SK-N-MC (cell line): ENCODE measurements at regions not wholly inside any gene's neighbourhood (a gene's known extent, or its start where the extent isn't known, plus 50 kb on each side); places are given as distances from the start of the nearest gene placed in this dataset.
A peak's percentile ranks its signal among the peaks of the same experiment; 100 is the strongest.

Source experiments
- DNase-seq: peaks from one replicate; pipeline ENCODE4 v3.0.0-alpha.2; 2011; ENCODE audit warnings: low read depth, low spot score
- H3K27ac ChIP-seq: fragments of 200-600 bp; sonication (generic); 2 replicates; pipeline ENCODE4 v1.5.1; 2016; ENCODE audit warnings: mixed run types
- H3K36me3 ChIP-seq: fragments of 200-600 bp; sonication (generic); 2 replicates; pipeline ENCODE4 v1.6.1; 2017; ENCODE audit warnings: antibody characterized with exemption, low read length, mixed read lengths; ENCODE audit not compliant: insufficient read depth
- H3K4me3 ChIP-seq: fragments of 200-600 bp; sonication (generic); 2 replicates; pipeline ENCODE4 v1.5.1; 2016
- H3K9ac ChIP-seq: fragments of 200-600 bp; sonication (generic); 2 replicates; pipeline ENCODE4 v1.8.0; 2017; ENCODE audit warnings: mixed run types, mixed read lengths; ENCODE audit not compliant: insufficient read length
- H3K9me3 ChIP-seq: fragments of 200-600 bp; sonication (generic); 2 replicates; pipeline ENCODE4 v1.6.1; 2017; ENCODE audit warnings: low read depth, mild to moderate bottlenecking, antibody characterized with exemption, low read length, moderate library complexity, mixed read lengths
- EZH2 ChIP-seq: fragments of 200-600 bp; sonication (generic); IDR thresholded peaks from one replicate; pipeline ENCODE4 v1.6.1; 2017; ENCODE audit warnings: antibody characterized with exemption
- FOXP2 ChIP-seq: optimal IDR thresholded peaks from 2 replicates; pipeline ENCODE3; 2011; ENCODE audit warnings: mild to moderate bottlenecking, moderate library complexity; ENCODE audit not compliant: insufficient read depth; ENCODE audit errors: extremely low read length, control extremely low read depth
- POLR2AphosphoS5 ChIP-seq: IDR thresholded peaks from 2 replicates; pipeline ENCODE4 v1.6.1; 2012; ENCODE audit warnings: mild to moderate bottlenecking, low read depth, low read length, borderline replicate concordance

DNA sequence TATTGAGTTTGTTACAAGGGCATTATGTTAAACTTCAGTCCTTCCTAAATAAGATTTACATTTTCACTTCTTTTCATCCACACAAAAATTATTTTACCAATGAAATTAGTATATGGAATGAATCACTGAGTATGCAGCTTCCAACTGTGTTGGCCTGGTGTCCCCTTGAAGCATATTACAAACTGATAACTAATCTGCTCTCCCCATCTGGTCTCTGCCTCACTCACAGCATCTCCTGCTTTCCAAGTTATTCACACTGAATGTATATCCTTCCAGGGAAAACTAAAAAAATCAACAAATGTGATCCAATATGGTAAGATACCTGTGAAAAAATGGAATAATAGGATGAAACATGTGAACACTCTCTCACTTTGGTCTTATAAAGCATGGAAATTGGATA is 90.0 kb upstream of the NYAP2 start:
- DNase-seq: no peak
- Histone ChIP-seq H3K4me3 (no peak overlapping the region), H3K36me3 (no peaks in the 10 kb centered on the region), H3K9me3 (no peaks in the 10 kb centered on the region), H3K27ac (no peak overlapping the region), H3K9ac (no peak overlapping the region)
- TF ChIP-seq EZH2 (no peak), POLR2AphosphoS5 (no peak), FOXP2 (no peak)

DNA sequence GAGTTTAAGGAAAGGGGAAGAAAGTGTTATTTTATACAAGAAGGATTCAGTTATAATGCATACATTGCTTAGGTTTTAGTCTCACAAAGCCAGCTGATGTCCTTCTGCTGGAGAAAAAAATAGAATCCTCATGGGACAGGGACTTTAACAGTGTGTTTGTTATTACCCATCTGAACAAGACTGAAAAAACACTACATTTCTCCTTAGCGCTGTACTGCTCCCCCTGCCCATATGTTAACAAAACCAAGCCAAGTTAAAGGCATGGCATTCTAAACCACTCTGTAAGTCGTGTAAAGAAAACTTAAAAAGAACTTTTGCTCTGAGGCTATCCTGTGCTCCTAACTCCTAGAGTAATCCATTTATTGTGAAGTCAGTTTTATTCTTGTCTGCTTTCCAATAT is 102.6 kb upstream of the NYAP2 start:
- Histone ChIP-seq H3K9ac (no peak overlapping the region), H3K9me3 (no peaks in the 10 kb centered on the region; the same call in 1 of the 2 replicates), H3K27ac (no peak overlapping the region), H3K4me3 (no peak overlapping the region), H3K36me3 (no peaks in the 10 kb centered on the region)
- no peak for TF ChIP-seq POLR2AphosphoS5
- no peak for DNase-seq

DNA sequence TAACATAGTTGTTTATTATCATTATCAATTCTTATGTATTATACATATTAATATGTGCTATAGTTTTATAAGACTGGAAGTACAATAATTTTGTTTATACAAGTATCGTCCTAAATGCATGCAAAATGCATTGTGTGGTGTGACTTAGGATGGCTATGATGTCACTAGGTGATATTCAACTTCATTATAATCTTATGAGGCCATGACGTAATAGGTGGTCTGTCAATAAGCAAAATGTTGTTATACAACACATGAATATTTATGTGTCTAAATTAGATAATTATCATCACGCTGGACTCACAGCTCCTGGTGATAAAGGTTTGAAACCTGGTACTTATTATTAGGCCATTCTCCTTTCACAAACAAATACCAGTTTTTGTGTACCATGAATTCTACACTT is 104.4 kb upstream of the NYAP2 start:
- Histone ChIP-seq H3K9ac (no peak overlapping the region), H3K4me3 (no peak overlapping the region), H3K36me3 (no peaks in the 10 kb centered on the region), H3K9me3 (no peaks in the 10 kb centered on the region), H3K27ac (no peak overlapping the region)
- DNase-seq: no peak
- TF ChIP-seq POLR2AphosphoS5: no peak
- TF ChIP-seq EZH2: no peak
- no peak for TF ChIP-seq FOXP2

DNA sequence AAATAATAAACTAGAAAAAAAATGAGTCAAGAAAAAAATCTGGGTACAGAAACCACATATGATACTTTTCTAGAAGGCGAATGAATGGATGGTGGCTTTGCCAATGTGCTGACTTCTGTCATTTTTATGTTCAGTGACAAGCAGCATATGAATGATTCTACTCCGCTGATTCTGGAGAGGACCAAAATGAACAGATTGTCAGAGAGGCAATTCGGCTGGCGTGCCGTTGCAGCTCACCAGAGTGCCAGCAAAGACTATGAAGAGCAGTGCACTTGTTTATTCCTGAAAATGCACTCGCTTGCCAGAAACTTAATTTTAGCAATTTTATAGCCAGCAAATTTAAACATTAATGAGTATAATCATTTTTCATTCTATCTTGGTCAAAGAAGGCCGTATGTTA is 105.9 kb upstream of the NYAP2 start:
- no peaks in the 10 kb centered on the region for H3K36me3 ChIP-seq
- DNase-seq: no peak
- no peak overlapping the region for H3K4me3 ChIP-seq
- H3K27ac ChIP-seq: no peak overlapping the region
- no peak overlapping the region for H3K9ac ChIP-seq
- no peak for TF ChIP-seq FOXP2
- no peak for TF ChIP-seq EZH2
- no peak for TF ChIP-seq POLR2AphosphoS5
- H3K9me3 ChIP-seq: no peaks in the 10 kb centered on the region

DNA sequence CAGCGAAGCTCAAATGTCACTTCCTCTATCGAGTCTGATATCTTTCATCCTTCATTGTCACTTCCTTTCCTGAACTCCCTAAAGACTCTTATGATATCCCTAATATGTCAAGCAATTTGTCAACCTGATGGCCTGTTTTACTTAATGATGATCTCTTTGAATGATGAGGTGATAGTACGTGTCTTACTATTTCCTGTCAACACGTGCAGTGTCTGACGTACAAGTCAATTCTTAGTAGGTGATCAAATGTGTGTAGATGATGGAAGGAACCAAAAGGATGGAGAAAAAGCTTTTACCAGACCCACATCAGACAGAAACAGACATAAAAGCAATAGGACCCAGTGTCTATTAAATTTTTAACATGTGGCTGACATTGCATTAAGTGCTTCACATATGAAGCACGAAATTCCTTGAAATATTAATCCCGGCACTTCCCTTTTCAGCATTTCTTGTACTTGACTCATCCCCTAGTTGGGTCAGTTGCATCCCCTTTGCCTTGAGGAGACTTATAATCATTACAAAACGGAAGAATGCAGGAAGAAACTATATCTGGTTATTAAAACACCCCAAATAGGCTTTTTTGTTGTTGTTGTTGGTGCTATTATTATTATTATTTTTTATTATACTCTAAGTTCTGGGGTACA is 108.6 kb upstream of the NYAP2 start:
- Histone ChIP-seq H3K27ac (no peak overlapping the region), H3K9ac (no peak overlapping the region), H3K4me3 (no peak overlapping the region), H3K36me3 (no peaks in the 10 kb centered on the region), H3K9me3 (no peaks in the 10 kb centered on the region)
- DNase-seq: no peak
- TF ChIP-seq EZH2: no peak
- no peak for TF ChIP-seq POLR2AphosphoS5
- TF ChIP-seq FOXP2: no peak

DNA sequence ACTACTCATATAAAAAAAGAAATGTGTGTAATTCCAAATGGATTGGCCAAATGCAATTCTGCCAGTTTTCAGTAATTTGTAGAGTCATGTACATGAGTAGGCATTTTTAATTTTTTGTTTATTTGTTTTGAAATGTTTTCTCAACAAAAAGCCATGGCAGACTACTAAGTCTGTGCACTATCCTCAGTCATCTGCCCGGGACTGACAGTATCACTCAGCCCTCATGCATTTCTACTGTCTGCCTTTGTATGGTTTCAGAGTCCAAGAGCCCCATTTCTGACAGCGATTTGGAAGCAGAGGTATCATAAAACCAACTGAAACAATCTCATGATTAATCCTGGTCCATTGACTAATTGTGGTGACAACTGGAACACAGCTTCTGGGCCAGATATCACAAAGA is 109.9 kb upstream of the NYAP2 start:
- Histone ChIP-seq H3K9ac (no peak overlapping the region), H3K36me3 (no peaks in the 10 kb centered on the region), H3K27ac (no peak overlapping the region), H3K4me3 (no peak overlapping the region), H3K9me3 (no peaks in the 10 kb centered on the region)
- no peak for DNase-seq
- no peak for TF ChIP-seq FOXP2
- TF ChIP-seq EZH2: no peak
- no peak for TF ChIP-seq POLR2AphosphoS5

DNA sequence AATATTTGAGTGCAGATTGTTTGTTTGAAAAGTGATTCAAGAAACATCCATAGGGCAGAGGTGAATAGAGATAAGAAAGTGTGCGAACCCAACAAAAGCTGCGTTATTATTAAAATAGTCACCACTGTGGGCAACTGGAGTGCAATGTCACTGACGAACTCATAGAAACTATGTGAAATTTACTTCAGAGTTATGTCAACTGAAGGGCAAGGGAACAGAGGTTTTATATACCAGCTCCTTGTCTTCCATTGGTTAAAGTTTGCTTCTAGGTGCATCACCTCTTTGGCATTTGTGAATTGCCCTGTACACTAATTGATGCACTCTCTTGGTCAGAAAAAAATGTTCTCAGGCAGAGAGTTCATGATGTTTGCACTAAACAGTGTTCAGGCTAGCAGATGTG is 110.5 kb upstream of the NYAP2 start:
- DNase-seq: no peak
- H3K9ac ChIP-seq: no peak overlapping the region
- H3K9me3 ChIP-seq: no peaks in the 10 kb centered on the region
- H3K27ac ChIP-seq: no peak overlapping the region
- H3K36me3 ChIP-seq: no peaks in the 10 kb centered on the region
- no peak overlapping the region for H3K4me3 ChIP-seq
- no peak for TF ChIP-seq EZH2
- TF ChIP-seq POLR2AphosphoS5: no peak
- TF ChIP-seq FOXP2: no peak

DNA sequence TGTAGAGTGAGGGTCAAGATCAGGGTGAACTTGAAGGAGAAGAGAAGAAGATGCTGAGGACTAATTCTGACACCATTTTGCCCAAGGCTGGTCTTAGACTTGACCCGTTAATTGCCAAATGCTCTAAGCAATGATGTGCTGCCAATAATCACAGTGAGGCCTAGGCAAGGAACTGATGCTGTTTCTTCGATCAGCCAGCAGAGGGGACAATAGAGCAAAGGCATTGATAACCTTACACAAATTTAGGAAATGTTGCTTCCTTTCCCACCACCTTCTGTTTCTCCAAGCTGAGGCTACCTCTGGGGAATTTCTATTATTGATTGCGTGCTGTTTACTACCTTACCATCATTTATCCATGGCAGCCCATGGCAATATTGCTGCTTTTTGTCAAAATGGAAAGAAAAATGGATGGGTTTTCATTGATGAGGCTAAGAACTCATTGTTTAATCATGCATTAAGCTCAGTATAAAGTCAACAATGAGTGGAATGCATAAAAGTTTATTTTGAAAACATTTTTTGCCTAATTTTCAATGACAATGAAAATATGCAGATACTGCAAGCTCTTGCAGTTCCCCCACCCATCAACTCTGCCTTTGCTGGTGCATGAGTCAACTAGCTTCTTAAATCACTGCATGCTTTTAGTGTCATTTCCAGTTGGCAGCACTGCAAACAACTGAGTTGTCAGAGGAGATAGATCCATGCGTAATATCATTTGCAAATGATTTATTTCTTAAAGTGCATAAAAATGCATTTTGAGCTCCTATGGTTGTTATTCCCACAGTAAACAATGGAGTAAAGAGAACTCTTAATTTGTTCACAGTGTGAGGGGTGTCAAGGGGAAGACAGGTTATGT is 116.4 kb upstream of the NYAP2 start:
- Histone ChIP-seq H3K9ac (no peak overlapping the region), H3K27ac (no peak overlapping the region), H3K9me3 (no peaks in the 10 kb centered on the region), H3K4me3 (no peak overlapping the region), H3K36me3 (no peaks in the 10 kb centered on the region)
- peak; percentile 22 for DNase-seq
- TF ChIP-seq POLR2AphosphoS5: no peak
- no peak for TF ChIP-seq EZH2
- no peak for TF ChIP-seq FOXP2
